HEK293 (cell line): ENCODE measurements at regions not wholly inside any gene's neighbourhood (a gene's known extent, or its start where the extent isn't known, plus 50 kb on each side); places are given as distances from the start of the nearest gene placed in this dataset.

ENCODE experiments used
- CTCF ChIA-PET: fragments of 350-600 bp; formaldehyde crosslinking; extraction: SDS; loops from one replicate; lab custom pipeline; 2021; ENCODE audit warnings: antibody characterized with exemption; lab: Yijun Ruan, JAX
- POLR2A ChIA-PET: fragments of 300-600 bp; formaldehyde crosslinking; extraction: SDS; loops from one replicate; lab custom pipeline; 2020; ENCODE audit warnings: antibody characterized with exemption, inconsistent platforms; lab: Yijun Ruan, JAX
- H3K27ac ChIP-seq: fragments of 200-500 bp; sonication (Bioruptor generic); 2 replicates; pipeline ENCODE4 v1.5.1; 2014; ENCODE audit warnings: low read depth, low read length, control low read depth, inconsistent platforms; ENCODE audit errors: extremely low read depth
- H3K36me3 ChIP-seq, 2 experiments: fragments of 200-500 bp in 1 of 2; sonication (Bioruptor generic) in 1 of 2; 1 replicate in 1 of 2; 2 replicates in 1 of 2; pipeline ENCODE4 v1.5.1; 2014 to 2017; ENCODE audit warnings: inconsistent platforms in 2 of 2, low read length in 2 of 2; ENCODE audit not compliant: control insufficient read depth in 2 of 2, insufficient read depth in 1 of 2
- H3K4me1 ChIP-seq: fragments of 200-500 bp; sonication (Bioruptor generic); 2 replicates; pipeline ENCODE4 v1.5.1; 2014; ENCODE audit warnings: mild to moderate bottlenecking, low read length, inconsistent platforms; ENCODE audit not compliant: control insufficient read depth, insufficient read depth
- H3K4me3 ChIP-seq: 2 replicates; pipeline ENCODE4 v1.5.1; 2011; ENCODE audit warnings: low read depth, mild to moderate bottlenecking, control low read depth, low read length, moderate library complexity
- H3K9me3 ChIP-seq: fragments of 200-500 bp; sonication (Bioruptor generic); 2 replicates; pipeline ENCODE4 v1.5.1; 2014; ENCODE audit warnings: low read depth, low read length, inconsistent platforms; ENCODE audit not compliant: control insufficient read depth, insufficient read depth
- BCL11A ChIP-seq: fragments of 450-650 bp; formaldehyde crosslinking; IDR thresholded peaks from 2 replicates; pipeline ENCODE4 v1.5.1; 2016; ENCODE audit warnings: low read depth, missing biosample characterization, missing genetic modification characterization
- BCL11B ChIP-seq: fragments of 450-650 bp; formaldehyde crosslinking; IDR thresholded peaks from 2 replicates; pipeline ENCODE4 v1.5.1; 2016; ENCODE audit warnings: low read depth, missing biosample characterization, missing genetic modification characterization
- KLF1 ChIP-seq: fragments of 450-650 bp; formaldehyde crosslinking; IDR thresholded peaks from 2 replicates; pipeline ENCODE4 v1.5.1; 2016; ENCODE audit warnings: missing biosample characterization, missing genetic modification characterization
- KLF7 ChIP-seq: fragments of 450-650 bp; formaldehyde crosslinking; IDR thresholded peaks from 2 replicates; pipeline ENCODE4 v1.5.1; 2016; ENCODE audit warnings: missing biosample characterization, missing genetic modification characterization, borderline replicate concordance
- MEIS1 ChIP-seq: sonication (generic); formaldehyde crosslinking; IDR thresholded peaks from 2 replicates; pipeline ENCODE4 v1.8.1; 2022; ENCODE audit warnings: missing genetic modification reagents, mild to moderate bottlenecking, borderline replicate concordance
- OVOL3 ChIP-seq: fragments of 450-650 bp; formaldehyde crosslinking; IDR thresholded peaks from 2 replicates; pipeline ENCODE4 v1.5.1; 2016; ENCODE audit warnings: missing biosample characterization, missing genetic modification characterization
- PRDM4 ChIP-seq: fragments of 450-650 bp; formaldehyde crosslinking; IDR thresholded peaks from 2 replicates; pipeline ENCODE4 v1.5.1; 2017; ENCODE audit warnings: missing biosample characterization, missing genetic modification characterization
- RBAK ChIP-seq: fragments of 450-650 bp; formaldehyde crosslinking; IDR thresholded peaks from 2 replicates; pipeline ENCODE4 v1.5.1; 2016; ENCODE audit warnings: missing biosample characterization, missing genetic modification characterization
- REPIN1 ChIP-seq: fragments of 450-650 bp; formaldehyde crosslinking; IDR thresholded peaks from 2 replicates; pipeline ENCODE4 v1.5.1; 2017; ENCODE audit warnings: missing biosample characterization, missing genetic modification characterization, low read depth
- SP3 ChIP-seq: fragments of 450-650 bp; formaldehyde crosslinking; IDR thresholded peaks from 2 replicates; pipeline ENCODE4 v1.5.1; 2016; ENCODE audit warnings: missing biosample characterization, missing genetic modification characterization
- WT1 ChIP-seq: fragments of 450-650 bp; formaldehyde crosslinking; IDR thresholded peaks from 2 replicates; pipeline ENCODE4 v1.5.1; 2016; ENCODE audit warnings: missing biosample characterization, missing genetic modification characterization
- ZBTB21 ChIP-seq: fragments of 450-650 bp; formaldehyde crosslinking; IDR thresholded peaks from 2 replicates; pipeline ENCODE4 v1.5.1; 2017; ENCODE audit warnings: missing biosample characterization, missing genetic modification characterization
- ZFP3 ChIP-seq: fragments of 450-650 bp; formaldehyde crosslinking; IDR thresholded peaks from 2 replicates; pipeline ENCODE4 v1.5.1; 2016; ENCODE audit warnings: low read depth, missing biosample characterization, missing genetic modification characterization
- ZIC2 ChIP-seq: fragments of 450-650 bp; formaldehyde crosslinking; IDR thresholded peaks from 2 replicates; pipeline ENCODE4 v1.5.1; 2016; ENCODE audit warnings: missing biosample characterization, missing genetic modification characterization
- ZNF133 ChIP-seq: fragments of 450-650 bp; formaldehyde crosslinking; IDR thresholded peaks from 2 replicates; pipeline ENCODE4 v1.5.1; 2016; ENCODE audit warnings: missing biosample characterization, missing genetic modification characterization
- ZNF169 ChIP-seq: fragments of 450-650 bp; formaldehyde crosslinking; IDR thresholded peaks from 2 replicates; pipeline ENCODE4 v1.5.1; 2016; ENCODE audit warnings: missing biosample characterization, missing genetic modification characterization
- ZNF221 ChIP-seq: fragments of 450-650 bp; formaldehyde crosslinking; IDR thresholded peaks from 2 replicates; pipeline ENCODE4 v1.5.1; 2017; ENCODE audit warnings: missing biosample characterization, missing genetic modification characterization, borderline replicate concordance
- ZNF404 ChIP-seq: fragments of 450-650 bp; formaldehyde crosslinking; IDR thresholded peaks from 2 replicates; pipeline ENCODE4 v1.5.1; 2017; ENCODE audit warnings: missing biosample characterization, missing genetic modification characterization
- ZNF449 ChIP-seq: fragments of 450-650 bp; formaldehyde crosslinking; IDR thresholded peaks from 2 replicates; pipeline ENCODE4 v1.5.1; 2017; ENCODE audit warnings: missing biosample characterization, mild to moderate bottlenecking, missing genetic modification characterization, moderate library complexity
- ZNF560 ChIP-seq: fragments of 450-650 bp; formaldehyde crosslinking; IDR thresholded peaks from 2 replicates; pipeline ENCODE4 v1.5.1; 2017; ENCODE audit warnings: missing biosample characterization, missing genetic modification characterization, borderline replicate concordance
- ZNF571 ChIP-seq: fragments of 450-650 bp; formaldehyde crosslinking; IDR thresholded peaks from 2 replicates; pipeline ENCODE4 v1.5.0; 2017; ENCODE audit warnings: missing biosample characterization, missing genetic modification characterization
- ZNF701 ChIP-seq: fragments of 450-650 bp; formaldehyde crosslinking; IDR thresholded peaks from 2 replicates; pipeline ENCODE4 v1.5.1; 2016; ENCODE audit warnings: missing biosample characterization, missing genetic modification characterization
- ZSCAN23 ChIP-seq: fragments of 450-650 bp; formaldehyde crosslinking; IDR thresholded peaks from 2 replicates; pipeline ENCODE4 v1.5.1; 2016; ENCODE audit warnings: missing biosample characterization, missing genetic modification characterization
- TF ChIP-seq, protein P1 (sequence below): fragments of 450-650 bp; formaldehyde crosslinking; IDR thresholded peaks from 2 replicates; pipeline ENCODE4 v1.5.1; 2016; ENCODE audit warnings: missing biosample characterization, missing genetic modification characterization

- Histone ChIP-seq H3K9me3 (no peaks in the 10 kb centered on the region), H3K4me3 (no peak overlapping the region), H3K27ac (no peak overlapping the region), H3K4me1 (no peaks in the 10 kb centered on the region), H3K36me3 (no peaks in the 10 kb centered on the region)
- TF ChIP-seq ZBTB21 (tag by site-specific recombination), result no peak
- TF ChIP-seq KLF1 (tag by site-specific recombination), result no peak
- TF ChIP-seq ZNF404 (tag by site-specific recombination), result no peak
- TF ChIP-seq KLF7 (tag by site-specific recombination), result no peak
- no peak for TF ChIP-seq ZNF169 (tag by site-specific recombination)
- no peak for TF ChIP-seq ZNF560 (tag by site-specific recombination)
- POLR2A ChIA-PET, result no interaction called here
- CTCF ChIA-PET, result interaction anchor here (0.8 kb wide), 1 partner anchor 178 kb away, joined by 4 read pairs; no protein-coding TSS in a partner anchor
These were observed 565.4 kb downstream of the ETS1 start for GRCh38 chr11:128022007-128022368.

- Histone ChIP-seq H3K4me1 (no peaks in the 10 kb centered on the region), H3K9me3 (no peaks in the 10 kb centered on the region), H3K4me3 (no peak overlapping the region), H3K27ac (no peak overlapping the region), H3K36me3 (no peaks in the 10 kb centered on the region)
- POLR2A ChIA-PET, result no interaction called here
- CTCF ChIA-PET, result interaction anchor here (0.6 to 1.2 kb wide), 3 partner anchors 18 to 601 kb away, joined by 4 to 6 read pairs (median 5); no protein-coding TSS in a partner anchor
- no peak for TF ChIP-seq ZNF571 (tag by site-specific recombination)
- TF ChIP-seq, protein P1, sequence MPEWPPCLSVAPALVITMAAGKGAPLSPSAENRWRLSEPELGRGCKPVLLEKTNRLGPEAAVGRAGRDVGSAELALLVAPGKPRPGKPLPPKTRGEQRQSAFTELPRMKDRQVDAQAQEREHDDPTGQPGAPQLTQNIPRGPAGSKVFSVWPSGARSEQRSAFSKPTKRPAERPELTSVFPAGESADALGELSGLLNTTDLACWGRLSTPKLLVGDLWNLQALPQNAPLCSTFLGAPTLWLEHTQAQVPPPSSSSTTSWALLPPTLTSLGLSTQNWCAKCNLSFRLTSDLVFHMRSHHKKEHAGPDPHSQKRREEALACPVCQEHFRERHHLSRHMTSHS (tag by site-specific recombination), result no peak
- TF ChIP-seq ZSCAN23 (tag by site-specific recombination), result no peak
- TF ChIP-seq PRDM4 (tag by site-specific recombination), result no peak
- no peak for TF ChIP-seq OVOL3 (tag by site-specific recombination)
These were observed 565.9 kb downstream of the ETS1 start for GRCh38 chr11:128021349-128022006.

GRCh38 chr11:128018692-128019091, 568.7 kb downstream of the ETS1 start:
- no peak for TF ChIP-seq ZFP3 (tag by site-specific recombination)
- no peak for TF ChIP-seq WT1
- CTCF ChIA-PET, result interaction anchor here (1.4 to 1.8 kb wide), 3 partner anchors 139 to 175 kb away, joined by 3 to 7 read pairs (median 6); no protein-coding TSS in a partner anchor
- Histone ChIP-seq H3K27ac (no peak overlapping the region), H3K9me3 (no peaks in the 10 kb centered on the region), H3K36me3 (no peaks in the 10 kb centered on the region), H3K4me3 (no peak overlapping the region), H3K4me1 (no peaks in the 10 kb centered on the region)
- POLR2A ChIA-PET, result no interaction called here

GRCh38 chr11:128005562-128005961, 581.8 kb downstream of the ETS1 start:
- CTCF ChIA-PET, result no interaction called here

More at GRCh38 chr11:128005562-128005961, 581.8 kb downstream of the ETS1 start:
- H3K27ac ChIP-seq, result no peak overlapping the region
- POLR2A ChIA-PET, result no interaction called here
- no peaks in the 10 kb centered on the region for H3K4me1 ChIP-seq
- H3K4me3 ChIP-seq, result no peak overlapping the region
- no peaks in the 10 kb centered on the region for H3K36me3 ChIP-seq
- no peaks in the 10 kb centered on the region for H3K9me3 ChIP-seq
- no peak for TF ChIP-seq ZIC2 (tag by site-specific recombination)
- no peak for TF ChIP-seq ZNF133 (tag by site-specific recombination)
- TF ChIP-seq MEIS1 (CRISPR knock-in tag), result no peak
- TF ChIP-seq BCL11B (tag by site-specific recombination), result no peak
- no peak for TF ChIP-seq KLF7 (tag by site-specific recombination)
- no peak for TF ChIP-seq RBAK
- no peak for TF ChIP-seq SP3
- TF ChIP-seq ZNF701 (tag by site-specific recombination), result no peak
- no peak for TF ChIP-seq REPIN1 (tag by site-specific recombination)
- TF ChIP-seq ZNF221 (tag by site-specific recombination), result no peak
- TF ChIP-seq BCL11A (tag by site-specific recombination), result no peak
- no peak for TF ChIP-seq ZNF449 (tag by site-specific recombination)
